Gastrocnemius medialis (tissue), 4 donors: ENCODE measurements at regions not wholly inside any gene's neighbourhood (a gene's known extent, or its start where the extent isn't known, plus 50 kb on each side); places are given as distances from the start of the nearest gene placed in this dataset.

Experiments used
- ATAC-seq, 2 donors: fragments of 150-250 bp; one replicate each; pipeline ENCODE4 v1.9.1; 2016
- DNase-seq, 2 donors: peaks; one replicate each; pipeline ENCODE4 v3.0.0-alpha.2; 2019
- H3K27ac ChIP-seq, 4 donors: fragments of 200-600 bp; sonication (generic); 1 replicate in 1 of 4; 2 replicates in 3 of 4; pipeline ENCODE4 v1.5.1; 2016 to 2018; ENCODE audit warnings: mild to moderate bottlenecking in 2 of 4, moderate library complexity in 1 of 4
- H3K27me3 ChIP-seq, 3 donors: fragments of 200-600 bp; sonication (generic) in 2 of 3; 1 replicate in 1 of 3; 2 replicates in 2 of 3; pipeline versions ENCODE4 v1.5.1 to v1.6.0; 2016 to 2019; ENCODE audit warnings: mild to moderate bottlenecking in 1 of 3, moderate library complexity in 1 of 3
- H3K36me3 ChIP-seq, 2 donors: fragments of 200-600 bp; sonication (generic) in 1 of 2; one replicate each; pipeline ENCODE4 v1.5.1; 2017 to 2018
- H3K4me1 ChIP-seq, 2 donors: fragments of 200-600 bp; sonication (generic) in 1 of 2; one replicate each; pipeline ENCODE4 v1.5.1; 2016 to 2017; ENCODE audit warnings: mild to moderate bottlenecking in 2 of 2
- H3K4me3 ChIP-seq, 4 donors: fragments of 200-600 bp; sonication (generic) in 3 of 4; 1 replicate in 1 of 4; 2 replicates in 3 of 4; pipeline ENCODE4 v1.5.1; 2016 to 2019; ENCODE audit warnings: mild to moderate bottlenecking in 2 of 4
- H3K9me3 ChIP-seq, 3 donors: fragments of 200-600 bp; sonication (generic) in 2 of 3; 1 replicate in 1 of 3; 2 replicates in 2 of 3; pipeline ENCODE4 v1.5.1; 2016 to 2019
- POLR2A ChIP-seq, 2 donors: fragments of 450-650 bp; IDR thresholded peaks; one replicate each; pipeline ENCODE4 v1.6.1; 2017; ENCODE audit warnings: antibody characterized with exemption in 2 of 2, mild to moderate bottlenecking in 2 of 2, moderate library complexity in 2 of 2
- in situ Hi-C, 4 donors: fragments of 200-750 bp; cut with MboI; loops; one replicate each; pipeline versions ENCODE4 v1.15.0 to v1.8.0; 2017; ENCODE audit warnings: low sequenced_read_pairs in 4 of 4
- intact Hi-C: fragments of 100-400 bp; cut with DNase I; formaldehyde crosslinking; loops from one replicate; pipeline ENCODE4 v1.15.1; 2023; ENCODE audit warnings: low total_unique reads
- TF ChIP-seq, protein P1 (sequence below), 5 experiments: fragments of 450-650 bp in 3 of 5; fragments of 200-600 bp in 2 of 5; sonication (generic) in 2 of 5; IDR thresholded peaks in 4 of 5; conservative IDR thresholded peaks in 1 of 5; 1 replicate in 4 of 5; 2 replicates in 1 of 5; pipeline ENCODE4 v1.5.1; 2016 to 2019; ENCODE audit warnings: antibody characterized with exemption in 5 of 5, mild to moderate bottlenecking in 3 of 5, moderate library complexity in 3 of 5

- intact Hi-C loops (no loop called here), in situ Hi-C loops (no loop called here)
- Histone ChIP-seq H3K36me3 (no peaks in the 10 kb centered on the region), H3K9me3 (peaks cover 0 to 4% (median 0%) of the 10 kb centered on the region in 3 donors), H3K4me1 (no peaks in the 10 kb centered on the region), H3K27me3 (no peaks in the 10 kb centered on the region), H3K4me3 (no peak overlapping the region), H3K27ac (no peak overlapping the region)
- ATAC-seq (no peak), DNase-seq (no peak)
- no peak for TF ChIP-seq POLR2A (IDR thresholded peaks at IDR 0.05)
- TF ChIP-seq, protein P1, sequence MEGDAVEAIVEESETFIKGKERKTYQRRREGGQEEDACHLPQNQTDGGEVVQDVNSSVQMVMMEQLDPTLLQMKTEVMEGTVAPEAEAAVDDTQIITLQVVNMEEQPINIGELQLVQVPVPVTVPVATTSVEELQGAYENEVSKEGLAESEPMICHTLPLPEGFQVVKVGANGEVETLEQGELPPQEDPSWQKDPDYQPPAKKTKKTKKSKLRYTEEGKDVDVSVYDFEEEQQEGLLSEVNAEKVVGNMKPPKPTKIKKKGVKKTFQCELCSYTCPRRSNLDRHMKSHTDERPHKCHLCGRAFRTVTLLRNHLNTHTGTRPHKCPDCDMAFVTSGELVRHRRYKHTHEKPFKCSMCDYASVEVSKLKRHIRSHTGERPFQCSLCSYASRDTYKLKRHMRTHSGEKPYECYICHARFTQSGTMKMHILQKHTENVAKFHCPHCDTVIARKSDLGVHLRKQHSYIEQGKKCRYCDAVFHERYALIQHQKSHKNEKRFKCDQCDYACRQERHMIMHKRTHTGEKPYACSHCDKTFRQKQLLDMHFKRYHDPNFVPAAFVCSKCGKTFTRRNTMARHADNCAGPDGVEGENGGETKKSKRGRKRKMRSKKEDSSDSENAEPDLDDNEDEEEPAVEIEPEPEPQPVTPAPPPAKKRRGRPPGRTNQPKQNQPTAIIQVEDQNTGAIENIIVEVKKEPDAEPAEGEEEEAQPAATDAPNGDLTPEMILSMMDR (IDR thresholded peaks at IDR 0.05 in 4 of 5, conservative IDR thresholded peaks at IDR 0.05 in 1 of 5), result no peak
These were observed 1073.3 kb upstream of the PHF14 start for GRCh38 chr7:9900339-9900738.

DNA sequence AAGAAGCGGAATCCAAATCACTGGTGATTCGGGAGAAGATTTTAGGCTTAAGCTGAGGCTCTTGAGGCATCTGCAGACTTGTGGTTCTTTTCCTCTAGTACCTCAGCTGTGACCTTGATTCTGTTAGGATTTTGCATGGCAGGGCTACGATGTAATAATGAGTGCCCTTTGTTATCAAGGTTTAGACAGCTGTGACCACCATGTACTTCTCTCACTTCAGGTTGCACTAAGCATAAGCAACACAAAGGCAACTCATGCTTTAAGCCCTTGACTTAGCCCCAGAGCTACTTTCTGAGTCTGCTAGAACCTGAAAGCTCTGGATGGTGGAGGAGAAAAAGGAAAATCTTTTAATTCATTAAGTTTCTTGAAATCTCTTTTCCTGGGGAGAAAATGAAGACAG lies 1052.3 kb upstream of the PHF14 start:
- no peaks in the 10 kb centered on the region for H3K4me1 ChIP-seq
- TF ChIP-seq, protein P1 (IDR thresholded peaks at IDR 0.05 in 4 of 5, conservative IDR thresholded peaks at IDR 0.05 in 1 of 5), result no peak
- H3K9me3 ChIP-seq, result no peaks in the 10 kb centered on the region
- H3K27me3 ChIP-seq, result no peaks in the 10 kb centered on the region
- H3K36me3 ChIP-seq, result no peaks in the 10 kb centered on the region
- no peak overlapping the region for H3K27ac ChIP-seq
- ATAC-seq, result no peak
- in situ Hi-C loops, result no loop called here
- intact Hi-C loops, result no loop called here
- no peak overlapping the region for H3K4me3 ChIP-seq
- no peak for DNase-seq

GRCh38 chr7:9937944-9938631 lies 1035.6 kb upstream of the PHF14 start:
- ATAC-seq, result no peak
- H3K4me3 ChIP-seq, result no peak overlapping the region
- H3K36me3 ChIP-seq, result no peaks in the 10 kb centered on the region
- intact Hi-C loops (no loop called here), in situ Hi-C loops (no loop called here)
- no peak for DNase-seq
- TF ChIP-seq, protein P1 (IDR thresholded peaks at IDR 0.05 in 4 of 5, conservative IDR thresholded peaks at IDR 0.05 in 1 of 5), result no peak
- no peak for TF ChIP-seq POLR2A (IDR thresholded peaks at IDR 0.05)
- no peak overlapping the region for H3K27ac ChIP-seq
- no peaks in the 10 kb centered on the region for H3K27me3 ChIP-seq
- no peaks in the 10 kb centered on the region for H3K9me3 ChIP-seq
- no peaks in the 10 kb centered on the region for H3K4me1 ChIP-seq

GRCh38 chr7:9939176-9939575 lies 1034.5 kb upstream of the PHF14 start:
- Histone ChIP-seq H3K4me3 (no peak overlapping the region), H3K27me3 (no peaks in the 10 kb centered on the region), H3K4me1 (no peaks in the 10 kb centered on the region), H3K9me3 (no peaks in the 10 kb centered on the region), H3K36me3 (no peaks in the 10 kb centered on the region), H3K27ac (no peak overlapping the region)
- ATAC-seq (no peak), DNase-seq (no peak)
- intact Hi-C loops (no loop called here), in situ Hi-C loops (no loop called here)
- no peak for TF ChIP-seq POLR2A (IDR thresholded peaks at IDR 0.05)
- TF ChIP-seq, protein P1 (IDR thresholded peaks at IDR 0.05 in 4 of 5, conservative IDR thresholded peaks at IDR 0.05 in 1 of 5), result no peak

GRCh38 chr7:9945131-9945530 lies 1028.5 kb upstream of the PHF14 start:
- Histone ChIP-seq H3K4me3 (no peak overlapping the region), H3K36me3 (no peaks in the 10 kb centered on the region), H3K4me1 (no peaks in the 10 kb centered on the region), H3K27ac (no peak overlapping the region), H3K9me3 (no peaks in the 10 kb centered on the region), H3K27me3 (no peaks in the 10 kb centered on the region)
- DNase-seq (no peak), ATAC-seq (no peak)
- in situ Hi-C loops, result no loop called here
- intact Hi-C loops, result no loop called here
- TF ChIP-seq POLR2A (IDR thresholded peaks at IDR 0.05), result no peak
- TF ChIP-seq, protein P1 (IDR thresholded peaks at IDR 0.05 in 4 of 5, conservative IDR thresholded peaks at IDR 0.05 in 1 of 5), result no peak
